A673 (cell line): ENCODE measurements at regions not wholly inside any gene's neighbourhood (a gene's known extent, or its start where the extent isn't known, plus 50 kb on each side); places are given as distances from the start of the nearest gene placed in this dataset.

Experiments
- BruUV-seq: library from RNA; stranded (reverse); fragments of 400-500 nt; replicated peaks from 2 replicates; lab custom pipeline; 2021; lab: Mats Ljungman, UMichigan
- CTCF ChIA-PET: fragments of 300-600 bp; sonication (Branson Sonifier 250); formaldehyde crosslinking; loops from one replicate; lab custom pipeline; 2022; ENCODE audit warnings: antibody characterized with exemption; lab: Charles Lee
- POLR2A ChIA-PET: fragments of 300-600 bp; sonication (Branson Sonifier 250); formaldehyde crosslinking; loops from one replicate; lab custom pipeline; 2022; ENCODE audit warnings: antibody characterized with exemption; ENCODE audit not compliant: low non-redundant PET; lab: Charles Lee
- DNase-seq: peaks from one replicate; pipeline ENCODE4 v3.0.0-alpha.2; 2015; ENCODE audit warnings: low spot score
- H3K27ac ChIP-seq: fragments of 200-600 bp; sonication (generic); 2 replicates; pipeline ENCODE4 v1.5.1; 2016; ENCODE audit warnings: mixed run types, low read depth, mild to moderate bottlenecking, mixed read lengths, antibody characterized with exemption, low read length; ENCODE audit not compliant: poor library complexity, severe bottlenecking
- H3K27me3 ChIP-seq: fragments of 200-600 bp; sonication (generic); replicated peaks from 2 replicates; pipeline ENCODE4 v1.6.1; 2017; ENCODE audit warnings: mixed run types, low read depth, mild to moderate bottlenecking, mixed read lengths, antibody characterized with exemption, low read length; ENCODE audit not compliant: insufficient read depth, poor library complexity
- H3K36me3 ChIP-seq: fragments of 200-600 bp; sonication (generic); 2 replicates; pipeline ENCODE4 v1.6.1; 2016; ENCODE audit warnings: mixed run types, mild to moderate bottlenecking, mixed read lengths, antibody characterized with exemption, low read length; ENCODE audit not compliant: insufficient read depth, poor library complexity, severe bottlenecking
- H3K4me1 ChIP-seq: fragments of 200-600 bp; sonication (generic); 2 replicates; pipeline ENCODE4 v1.6.1; 2017; ENCODE audit warnings: mixed run types, mild to moderate bottlenecking, mixed read lengths, antibody characterized with exemption, low read length; ENCODE audit not compliant: insufficient read depth, poor library complexity, severe bottlenecking
- H3K4me3 ChIP-seq: fragments of 200-600 bp; sonication (generic); 2 replicates; pipeline ENCODE4 v1.5.1; 2016; ENCODE audit warnings: low read depth, mixed run types, mild to moderate bottlenecking, mixed read lengths, low read length; ENCODE audit not compliant: poor library complexity, severe bottlenecking
- H3K9me3 ChIP-seq: fragments of 200-600 bp; sonication (generic); 2 replicates; pipeline ENCODE4 v1.6.1; 2016; ENCODE audit warnings: mixed run types, low read depth, mild to moderate bottlenecking, mixed read lengths, antibody characterized with exemption, low read length; ENCODE audit not compliant: poor library complexity, severe bottlenecking
- CTCF ChIP-seq: fragments of 300-800, 200-600 bp; sonication (generic); conservative IDR thresholded peaks from 2 replicates; pipeline ENCODE4 v1.5.1; 2017; ENCODE audit warnings: low read depth, mild to moderate bottlenecking, antibody characterized with exemption, low read length, moderate library complexity, mixed read lengths
- EZH2 ChIP-seq: fragments of 200-600 bp; sonication (generic); IDR thresholded peaks from 2 replicates; pipeline ENCODE4 v1.6.1; 2017; ENCODE audit warnings: borderline replicate concordance, low read depth, mild to moderate bottlenecking, mixed read lengths, antibody characterized with exemption, low read length; ENCODE audit not compliant: poor library complexity, severe bottlenecking
- intact Hi-C: fragments of 100-400 bp; cut with micrococcal nuclease; formaldehyde crosslinking; loops from one replicate; pipeline ENCODE4 v1.10.0; 2022; ENCODE audit not compliant: unreplicated experiment

- CTCF ChIA-PET, result no interaction called here
- Histone ChIP-seq H3K4me1 (no peaks in the 10 kb centered on the region), H3K4me3 (no peak overlapping the region), H3K27me3 (no peaks in the 10 kb centered on the region), H3K27ac (no peak overlapping the region), H3K9me3 (peaks cover 4% of the 10 kb centered on the region), H3K36me3 (no peaks in the 10 kb centered on the region)
- intact Hi-C loops, result no loop called here
- POLR2A ChIA-PET, result no interaction called here
- no TSS peak for BruUV-seq
- no peak for TF ChIP-seq CTCF
- TF ChIP-seq EZH2, result no peak
- DNase-seq, result no peak
These were observed 1000.0 kb upstream of the CELF2 start for GRCh38 chr10:10017716-10018115.

GRCh38 chr10:10020945-10021344, 996.7 kb upstream of the CELF2 start:
- ChIA-PET CTCF (no interaction called here), POLR2A (no interaction called here)
- no peak for DNase-seq
- intact Hi-C loops, result no loop called here
- no peaks in the 10 kb centered on the region for H3K27me3 ChIP-seq
- TF ChIP-seq CTCF, result no peak
- no peak for TF ChIP-seq EZH2
- H3K9me3 ChIP-seq, result peaks cover 4% of the 10 kb centered on the region
- no peaks in the 10 kb centered on the region for H3K4me1 ChIP-seq
- no peak overlapping the region for H3K4me3 ChIP-seq
- BruUV-seq, result no TSS peak
- no peaks in the 10 kb centered on the region for H3K36me3 ChIP-seq
- H3K27ac ChIP-seq, result no peak overlapping the region

- intact Hi-C loops, result no loop called here
- CTCF ChIA-PET, result no interaction called here
These were observed 984.7 kb upstream of the CELF2 start for GRCh38 chr10:10032991-10033390.

More at GRCh38 chr10:10032991-10033390, 984.7 kb upstream of the CELF2 start:
- no peaks in the 10 kb centered on the region for H3K4me1 ChIP-seq
- H3K4me3 ChIP-seq, result no peak overlapping the region
- DNase-seq, result no peak
- H3K36me3 ChIP-seq, result no peaks in the 10 kb centered on the region
- BruUV-seq, result no TSS peak
- TF ChIP-seq CTCF, result no peak
- TF ChIP-seq EZH2, result no peak
- no peaks in the 10 kb centered on the region for H3K27me3 ChIP-seq
- H3K27ac ChIP-seq, result no peak overlapping the region
- peaks cover 13% of the 10 kb centered on the region for H3K9me3 ChIP-seq
- POLR2A ChIA-PET, result no interaction called here
